ENCODE measurements at regions not wholly inside any gene's neighbourhood (a gene's known extent, or its start where the extent isn't known, plus 50 kb on each side); places are given as distances from the start of the nearest gene placed in this dataset.
"Not testable (repeated sequence)": the region's sequence is repeated elsewhere in the genome, so short reads cannot be mapped to it uniquely, and the experiment has no call there.

GRCh38 chr1:213337025-213337678 lies 286.1 kb downstream of the RPS6KC1 start:
- no peak overlapping the region for H3K27ac ChIP-seq
- intact Hi-C loops (cut with DNase I; ENCODE audit: low total_unique reads), result no loop called here
- no peaks in the 10 kb centered on the region for H3K4me1 ChIP-seq
- H3K27me3 ChIP-seq, result no peaks in the 10 kb centered on the region
- TF ChIP-seq POLR2A (IDR thresholded peaks at IDR 0.05) (no peak), POLR2AphosphoS5 (IDR thresholded peaks at IDR 0.05) (no peak)
- DNase-seq (ENCODE audit: low spot score in 2 of 2), result no peak
- H3K4me3 ChIP-seq, result no peak overlapping the region
- no peaks in the 10 kb centered on the region for H3K36me3 ChIP-seq
- no peaks in the 10 kb centered on the region for H3K9me3 ChIP-seq

DNA sequence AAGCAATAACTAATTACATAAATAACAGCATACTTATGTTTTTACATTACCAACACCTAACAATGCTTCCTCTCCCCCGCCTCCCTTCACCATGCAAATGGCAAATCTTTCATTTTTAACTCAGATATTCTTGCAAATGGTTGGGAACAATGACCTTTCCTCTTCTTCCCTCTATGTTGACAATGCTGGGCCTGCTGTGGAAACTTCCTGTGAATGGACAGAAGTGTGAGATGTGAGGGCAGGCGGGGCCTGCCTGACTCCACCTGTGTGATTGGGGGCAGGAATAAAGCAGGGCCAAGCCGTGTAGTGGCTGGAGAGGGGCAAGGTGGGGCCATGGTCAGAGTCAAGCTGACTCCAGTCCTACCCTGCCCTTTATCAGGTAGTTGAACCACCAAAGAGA lies 289.6 kb downstream of the RPS6KC1 start:
- no peaks in the 10 kb centered on the region for H3K4me1 ChIP-seq
- no peaks in the 10 kb centered on the region for H3K9me3 ChIP-seq
- no peaks in the 10 kb centered on the region for H3K27me3 ChIP-seq
- TF ChIP-seq POLR2AphosphoS5 (IDR thresholded peaks at IDR 0.05), result no peak
- TF ChIP-seq POLR2A (IDR thresholded peaks at IDR 0.05), result no peak
- TF ChIP-seq, protein P1, sequence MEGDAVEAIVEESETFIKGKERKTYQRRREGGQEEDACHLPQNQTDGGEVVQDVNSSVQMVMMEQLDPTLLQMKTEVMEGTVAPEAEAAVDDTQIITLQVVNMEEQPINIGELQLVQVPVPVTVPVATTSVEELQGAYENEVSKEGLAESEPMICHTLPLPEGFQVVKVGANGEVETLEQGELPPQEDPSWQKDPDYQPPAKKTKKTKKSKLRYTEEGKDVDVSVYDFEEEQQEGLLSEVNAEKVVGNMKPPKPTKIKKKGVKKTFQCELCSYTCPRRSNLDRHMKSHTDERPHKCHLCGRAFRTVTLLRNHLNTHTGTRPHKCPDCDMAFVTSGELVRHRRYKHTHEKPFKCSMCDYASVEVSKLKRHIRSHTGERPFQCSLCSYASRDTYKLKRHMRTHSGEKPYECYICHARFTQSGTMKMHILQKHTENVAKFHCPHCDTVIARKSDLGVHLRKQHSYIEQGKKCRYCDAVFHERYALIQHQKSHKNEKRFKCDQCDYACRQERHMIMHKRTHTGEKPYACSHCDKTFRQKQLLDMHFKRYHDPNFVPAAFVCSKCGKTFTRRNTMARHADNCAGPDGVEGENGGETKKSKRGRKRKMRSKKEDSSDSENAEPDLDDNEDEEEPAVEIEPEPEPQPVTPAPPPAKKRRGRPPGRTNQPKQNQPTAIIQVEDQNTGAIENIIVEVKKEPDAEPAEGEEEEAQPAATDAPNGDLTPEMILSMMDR (IDR thresholded peaks at IDR 0.05), result no peak
- H3K27ac ChIP-seq, result no peak overlapping the region
- no peak overlapping the region for H3K4me3 ChIP-seq
- intact Hi-C loops (cut with DNase I; ENCODE audit: low total_unique reads), result no loop called here
- no peak for DNase-seq (ENCODE audit: low spot score in 2 of 2)
- no peaks in the 10 kb centered on the region for H3K36me3 ChIP-seq

DNA sequence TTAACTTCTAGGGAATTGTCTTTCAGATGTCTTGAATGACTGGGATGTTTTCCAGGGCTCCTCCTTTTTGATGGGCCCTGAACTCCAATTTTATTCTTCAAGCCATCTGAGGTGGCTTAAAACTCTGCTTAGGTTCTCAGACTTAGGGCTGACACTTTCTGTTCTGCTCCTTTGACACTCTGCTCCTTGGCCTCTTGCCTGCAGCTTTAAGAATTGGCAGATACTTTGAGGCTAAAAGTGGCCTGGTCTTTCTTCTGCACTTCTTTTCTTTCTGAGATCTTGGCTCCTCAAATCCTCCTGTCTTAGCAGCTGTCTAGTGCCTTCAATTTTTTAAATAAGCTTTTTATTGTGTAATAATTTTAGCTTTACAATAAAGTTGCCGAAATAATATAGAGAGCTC lies 294.6 kb downstream of the RPS6KC1 start:
- intact Hi-C loops (cut with DNase I; ENCODE audit: low total_unique reads), result no loop called here
- Histone ChIP-seq H3K4me1 (no peaks in the 10 kb centered on the region), H3K36me3 (no peaks in the 10 kb centered on the region), H3K27ac (no peak overlapping the region), H3K9me3 (no peaks in the 10 kb centered on the region), H3K4me3 (no peak overlapping the region), H3K27me3 (no peaks in the 10 kb centered on the region)
- no peak for DNase-seq (ENCODE audit: low spot score in 2 of 2)
- TF ChIP-seq POLR2A (IDR thresholded peaks at IDR 0.05), result no peak
- no peak for TF ChIP-seq POLR2AphosphoS5 (IDR thresholded peaks at IDR 0.05)
- TF ChIP-seq, protein P1 (IDR thresholded peaks at IDR 0.05), result no peak

DNA sequence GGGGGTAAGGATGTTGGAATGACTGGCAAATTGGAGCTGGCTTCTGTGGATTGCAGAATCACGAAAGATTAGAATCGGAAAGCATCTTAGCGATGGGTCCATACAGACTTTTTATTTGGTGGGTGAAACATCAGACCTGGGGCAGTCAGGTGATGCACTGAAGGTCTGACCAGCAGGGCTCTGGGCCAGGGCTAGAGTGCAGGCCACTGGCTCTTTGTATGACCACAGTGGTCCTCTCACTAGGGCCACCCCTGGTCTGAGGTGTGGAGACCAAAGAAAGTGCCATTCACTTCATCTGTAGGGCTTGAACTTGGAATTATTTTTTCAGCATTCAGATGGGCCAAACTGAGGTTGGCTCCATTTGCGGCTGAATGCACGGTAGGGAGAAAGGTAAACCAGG lies 306.4 kb downstream of the RPS6KC1 start:
- intact Hi-C loops (cut with DNase I; ENCODE audit: low total_unique reads), result no loop called here
- H3K27ac ChIP-seq, result no peak overlapping the region
- H3K4me1 ChIP-seq, result no peaks in the 10 kb centered on the region
- DNase-seq (ENCODE audit: low spot score in 2 of 2), result no peak
- H3K27me3 ChIP-seq, result no peaks in the 10 kb centered on the region
- TF ChIP-seq, protein P1 (IDR thresholded peaks at IDR 0.05), result no peak
- no peaks in the 10 kb centered on the region for H3K36me3 ChIP-seq
- H3K4me3 ChIP-seq, result no peak overlapping the region
- peaks cover 0 to 3% of the 10 kb centered on the region in 2 donors for H3K9me3 ChIP-seq

- DNase-seq (ENCODE audit: low spot score in 2 of 2); intact Hi-C loops (cut with DNase I; ENCODE audit: low total_unique reads); H3K9me3 ChIP-seq; H3K27ac ChIP-seq; H3K36me3 ChIP-seq; H3K4me1 ChIP-seq; H3K27me3 ChIP-seq; H3K4me3 ChIP-seq: not testable (repeated sequence)
These were observed 307.3 kb downstream of the RPS6KC1 start for GRCh38 chr1:213358368-213358767.

DNA sequence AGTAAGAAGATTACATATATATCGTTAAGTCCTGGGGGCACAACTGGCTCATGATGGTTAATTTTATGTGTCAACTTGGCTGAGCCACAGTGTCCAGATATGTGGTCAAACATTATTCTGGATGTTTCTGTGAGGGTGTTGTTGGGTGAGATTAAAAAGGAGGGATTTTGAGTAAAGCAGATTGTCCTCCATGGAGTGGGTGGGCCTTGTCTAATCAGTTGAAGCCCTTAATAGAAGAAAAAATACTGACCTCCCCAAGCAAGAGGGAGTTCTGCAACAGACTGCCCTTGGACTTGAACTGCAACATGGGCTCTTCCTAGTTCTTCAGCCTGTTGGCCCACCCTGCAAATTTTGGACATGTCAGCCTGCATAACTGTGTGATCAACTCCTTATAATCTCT lies 311.6 kb downstream of the RPS6KC1 start:
- peaks cover 0 to 3% of the 10 kb centered on the region in 2 donors for H3K9me3 ChIP-seq
- no peak overlapping the region for H3K27ac ChIP-seq
- H3K4me1 ChIP-seq, result no peaks in the 10 kb centered on the region
- H3K4me3 ChIP-seq, result no peak overlapping the region
- intact Hi-C loops (cut with DNase I; ENCODE audit: low total_unique reads), result loop anchor here (5.0 kb wide), 1 partner anchor 760 kb away; no protein-coding TSS in a partner anchor
- no peaks in the 10 kb centered on the region for H3K27me3 ChIP-seq
- TF ChIP-seq, protein P1 (IDR thresholded peaks at IDR 0.05), result no peak
- TF ChIP-seq POLR2A (IDR thresholded peaks at IDR 0.05) (no peak), POLR2AphosphoS5 (IDR thresholded peaks at IDR 0.05) (no peak)
- H3K36me3 ChIP-seq, result no peaks in the 10 kb centered on the region
- DNase-seq (ENCODE audit: low spot score in 2 of 2), result no peak
